Neural progenitor cell (in vitro differentiated cells): ENCODE measurements at regions not wholly inside any gene's neighbourhood (a gene's known extent, or its start where the extent isn't known, plus 50 kb on each side); places are given as distances from the start of the nearest gene placed in this dataset.

Experiments
- DNase-seq: peaks from one replicate; pipeline ENCODE4 v3.0.0-alpha.2; 2016; ENCODE audit warnings: low spot score
- H2AFZ ChIP-seq: fragments of 200-600 bp; sonication (generic); replicated peaks from 2 replicates; pipeline ENCODE4 v1.6.1; 2016; ENCODE audit warnings: antibody characterized with exemption
- H3F3A ChIP-seq: fragments of 200-600 bp; sonication (generic); 2 replicates; pipeline ENCODE4 v1.6.1; 2016; ENCODE audit warnings: antibody characterized with exemption, low read depth
- H3K27ac ChIP-seq: fragments of 200-600 bp; sonication (generic); 2 replicates; pipeline ENCODE4 v1.5.1; 2016; ENCODE audit warnings: mild to moderate bottlenecking
- H3K27me3 ChIP-seq: fragments of 200-600 bp; sonication (generic); 2 replicates; pipeline ENCODE4 v1.6.1; 2016; ENCODE audit warnings: mild to moderate bottlenecking, moderate library complexity
- H3K36me3 ChIP-seq: fragments of 200-600 bp; sonication (generic); 2 replicates; pipeline ENCODE4 v1.5.1; 2016
- H3K4me1 ChIP-seq: fragments of 200-600 bp; sonication (generic); 2 replicates; pipeline ENCODE4 v1.6.1; 2016; ENCODE audit warnings: mixed run types
- H3K4me2 ChIP-seq: fragments of 200-600 bp; sonication (generic); 2 replicates; pipeline ENCODE4 v1.6.1; 2016
- H3K4me3 ChIP-seq: fragments of 200-600 bp; sonication (generic); 2 replicates; pipeline ENCODE4 v1.5.1; 2016
- H3K79me2 ChIP-seq: fragments of 200-600 bp; sonication (generic); 2 replicates; pipeline ENCODE4 v1.6.1; 2016; ENCODE audit warnings: low read depth
- H3K9ac ChIP-seq: fragments of 200-600 bp; sonication (generic); 2 replicates; pipeline ENCODE4 v1.6.1; 2016
- H3K9me3 ChIP-seq: fragments of 200-600 bp; sonication (generic); 2 replicates; pipeline ENCODE4 v1.5.1; 2016; ENCODE audit warnings: low read depth
- H4K20me1 ChIP-seq: fragments of 200-600 bp; sonication (generic); 2 replicates; pipeline ENCODE4 v1.6.1; 2016; ENCODE audit warnings: low read depth
- H3K27ac Mint-ChIP-seq: 3 replicates; pipeline ENCODE4 v1.8.0; 2021; ENCODE audit warnings: mixed read lengths
- H3K27me3 Mint-ChIP-seq: 2 replicates; pipeline ENCODE4 v1.8.0; 2022; ENCODE audit warnings: low read depth, mild to moderate bottlenecking, inconsistent platforms, moderate library complexity, mixed read lengths; ENCODE audit not compliant: insufficient read depth
- H3K36me3 Mint-ChIP-seq: 3 replicates; pipeline ENCODE4 v1.8.0; 2021; ENCODE audit warnings: mixed read lengths
- H3K4me1 Mint-ChIP-seq: 3 replicates; pipeline ENCODE4 v1.8.0; 2021; ENCODE audit warnings: mixed read lengths
- H3K4me3 Mint-ChIP-seq: 3 replicates; pipeline ENCODE4 v1.8.0; 2021; ENCODE audit warnings: mild to moderate bottlenecking, moderate library complexity, mixed read lengths
- H3K9me3 Mint-ChIP-seq: 3 replicates; pipeline ENCODE4 v1.8.0; 2020; ENCODE audit warnings: mixed read lengths
- EZH2 ChIP-seq: fragments of 200-600 bp; sonication (generic); IDR thresholded peaks from 2 replicates; pipeline ENCODE4 v1.6.1; 2017; ENCODE audit warnings: antibody characterized with exemption, mild to moderate bottlenecking, moderate library complexity
- EZH2phosphoT487 ChIP-seq: fragments of 200-600 bp; sonication (generic); IDR thresholded peaks from 2 replicates; pipeline ENCODE4 v1.6.1; 2017; ENCODE audit warnings: antibody characterized with exemption
- TF ChIP-seq, protein P1 (sequence below): fragments of 200-600 bp; sonication (generic); IDR thresholded peaks from 2 replicates; pipeline ENCODE4 v1.5.1; 2017; ENCODE audit warnings: antibody characterized with exemption, mild to moderate bottlenecking

DNA sequence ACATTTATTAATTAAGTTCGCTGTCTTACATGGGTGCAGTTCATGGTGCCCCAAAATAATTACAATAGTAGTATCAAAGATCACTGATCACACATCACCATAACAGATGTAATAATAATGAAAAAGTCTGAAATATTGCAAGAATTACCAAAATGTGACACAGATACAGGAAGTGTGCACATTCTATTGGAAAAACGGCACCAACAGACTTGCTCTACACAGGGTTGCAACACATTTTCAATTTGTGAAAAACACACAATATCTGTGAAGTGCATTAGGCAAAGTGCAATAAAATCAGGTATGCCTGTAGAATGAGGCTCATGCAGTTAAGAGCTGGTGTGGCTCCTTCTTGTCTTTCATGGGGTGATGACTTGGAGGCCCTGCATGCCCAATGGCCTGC lies 265.8 kb downstream of the RPLP1 start:
- Mint-ChIP-seq H3K4me1 (peaks cover 2% of the 10 kb centered on the region), H3K27ac (no peak overlapping the region), H3K36me3 (no peaks in the 10 kb centered on the region), H3K4me3 (no peak overlapping the region), H3K27me3 (peaks cover 5% of the 10 kb centered on the region), H3K9me3 (no peaks in the 10 kb centered on the region)
- H3K4me2 ChIP-seq = no peak overlapping the region
- no peak overlapping the region for H2AFZ ChIP-seq
- H3K9ac ChIP-seq = no peak overlapping the region
- H3K4me3 ChIP-seq = no peak overlapping the region
- H3K36me3 ChIP-seq = no peaks in the 10 kb centered on the region
- no peaks in the 10 kb centered on the region for H3K4me1 ChIP-seq
- H4K20me1 ChIP-seq = no peaks in the 10 kb centered on the region
- TF ChIP-seq EZH2 (no peak), EZH2phosphoT487 (no peak)
- TF ChIP-seq, protein P1, sequence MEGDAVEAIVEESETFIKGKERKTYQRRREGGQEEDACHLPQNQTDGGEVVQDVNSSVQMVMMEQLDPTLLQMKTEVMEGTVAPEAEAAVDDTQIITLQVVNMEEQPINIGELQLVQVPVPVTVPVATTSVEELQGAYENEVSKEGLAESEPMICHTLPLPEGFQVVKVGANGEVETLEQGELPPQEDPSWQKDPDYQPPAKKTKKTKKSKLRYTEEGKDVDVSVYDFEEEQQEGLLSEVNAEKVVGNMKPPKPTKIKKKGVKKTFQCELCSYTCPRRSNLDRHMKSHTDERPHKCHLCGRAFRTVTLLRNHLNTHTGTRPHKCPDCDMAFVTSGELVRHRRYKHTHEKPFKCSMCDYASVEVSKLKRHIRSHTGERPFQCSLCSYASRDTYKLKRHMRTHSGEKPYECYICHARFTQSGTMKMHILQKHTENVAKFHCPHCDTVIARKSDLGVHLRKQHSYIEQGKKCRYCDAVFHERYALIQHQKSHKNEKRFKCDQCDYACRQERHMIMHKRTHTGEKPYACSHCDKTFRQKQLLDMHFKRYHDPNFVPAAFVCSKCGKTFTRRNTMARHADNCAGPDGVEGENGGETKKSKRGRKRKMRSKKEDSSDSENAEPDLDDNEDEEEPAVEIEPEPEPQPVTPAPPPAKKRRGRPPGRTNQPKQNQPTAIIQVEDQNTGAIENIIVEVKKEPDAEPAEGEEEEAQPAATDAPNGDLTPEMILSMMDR = no peak
- H3K27ac ChIP-seq = no peak overlapping the region
- no peaks in the 10 kb centered on the region for H3F3A ChIP-seq
- DNase-seq = no peak
- no peaks in the 10 kb centered on the region for H3K79me2 ChIP-seq
- H3K9me3 ChIP-seq = no peaks in the 10 kb centered on the region
- no peaks in the 10 kb centered on the region for H3K27me3 ChIP-seq

DNA sequence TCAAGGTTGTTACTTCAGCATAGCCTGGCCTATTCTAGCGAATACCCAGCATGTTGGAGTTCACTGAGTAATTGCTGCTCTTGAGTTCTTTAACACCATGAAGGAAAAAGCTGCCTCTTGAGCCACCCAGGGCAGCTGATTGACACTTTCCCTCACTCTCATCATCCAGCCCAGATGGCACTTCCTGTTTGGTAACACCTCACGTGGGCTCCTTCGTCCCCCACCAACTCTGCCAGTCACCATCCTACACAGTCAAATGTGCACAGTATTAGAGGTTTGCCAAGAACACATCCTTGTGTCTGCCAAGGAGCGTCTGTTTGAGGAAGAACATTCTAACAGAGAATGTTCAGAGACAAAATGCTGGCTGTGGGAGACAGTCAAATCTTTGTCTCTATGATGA lies 266.3 kb downstream of the RPLP1 start:
- no peak for DNase-seq
- Histone ChIP-seq H3K4me2 (no peak overlapping the region), H3K79me2 (no peaks in the 10 kb centered on the region), H3K27me3 (no peaks in the 10 kb centered on the region), H3K27ac (no peak overlapping the region), H3K4me1 (no peaks in the 10 kb centered on the region), H4K20me1 (no peaks in the 10 kb centered on the region), H3K9me3 (no peaks in the 10 kb centered on the region), H3K4me3 (no peak overlapping the region), H3K9ac (no peak overlapping the region), H2AFZ (no peak overlapping the region), H3F3A (no peaks in the 10 kb centered on the region), H3K36me3 (no peaks in the 10 kb centered on the region)
- H3K36me3 Mint-ChIP-seq = no peaks in the 10 kb centered on the region
- H3K9me3 Mint-ChIP-seq = no peaks in the 10 kb centered on the region
- no peak overlapping the region for H3K27ac Mint-ChIP-seq
- H3K4me1 Mint-ChIP-seq = peaks cover 2% of the 10 kb centered on the region
- TF ChIP-seq EZH2phosphoT487 = no peak
- TF ChIP-seq, protein P1 = no peak
- no peak for TF ChIP-seq EZH2
- no peak overlapping the region for H3K4me3 Mint-ChIP-seq
- H3K27me3 Mint-ChIP-seq = peaks cover 9% of the 10 kb centered on the region

DNA sequence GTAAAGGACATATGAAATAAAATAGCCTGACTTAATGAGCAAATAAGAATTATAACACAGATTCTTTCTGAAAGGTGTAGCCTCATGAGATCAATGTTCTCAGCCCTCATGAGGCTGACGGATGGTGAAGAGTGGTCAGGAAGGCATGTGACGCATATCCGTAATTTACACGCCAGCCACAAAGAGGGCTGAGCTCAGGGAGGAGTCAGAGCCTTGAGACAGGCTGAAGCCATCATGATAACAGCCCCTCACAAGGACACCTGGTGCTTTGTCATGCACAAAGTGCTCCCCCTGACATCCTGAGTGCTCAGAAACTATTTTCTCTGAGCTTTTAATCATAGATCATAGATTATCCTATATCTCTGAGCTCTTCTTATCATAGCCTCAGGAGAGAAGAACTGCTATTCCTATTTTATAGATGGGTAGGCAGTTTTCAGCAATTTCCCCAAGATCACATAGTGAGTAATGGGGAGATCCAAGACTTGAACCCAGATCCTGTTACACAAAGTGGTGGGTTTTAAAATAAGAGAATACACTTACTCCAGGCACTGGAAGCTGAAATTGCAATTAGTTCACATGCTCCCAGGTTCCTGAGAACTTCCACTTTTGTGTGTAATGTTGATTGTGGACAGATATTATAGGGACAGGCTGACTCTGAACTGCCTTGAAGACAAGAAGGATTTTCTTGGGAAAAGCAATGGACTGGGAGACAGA lies 267.1 kb downstream of the RPLP1 start:
- Histone ChIP-seq H3K9ac (no peak overlapping the region), H4K20me1 (no peaks in the 10 kb centered on the region), H3K4me1 (no peaks in the 10 kb centered on the region), H3K79me2 (no peaks in the 10 kb centered on the region), H3K27me3 (no peaks in the 10 kb centered on the region), H3K27ac (no peak overlapping the region), H3K9me3 (no peaks in the 10 kb centered on the region), H3K36me3 (no peaks in the 10 kb centered on the region), H3K4me2 (no peak overlapping the region), H2AFZ (no peak overlapping the region), H3K4me3 (no peak overlapping the region), H3F3A (no peaks in the 10 kb centered on the region)
- Mint-ChIP-seq H3K4me3 (no peak overlapping the region), H3K9me3 (no peaks in the 10 kb centered on the region), H3K27ac (no peak overlapping the region), H3K27me3 (peaks cover 9% of the 10 kb centered on the region), H3K4me1 (peaks cover 4% of the 10 kb centered on the region), H3K36me3 (no peaks in the 10 kb centered on the region)
- DNase-seq = no peak
- TF ChIP-seq EZH2 = no peak
- TF ChIP-seq, protein P1 = no peak
- TF ChIP-seq EZH2phosphoT487 = no peak
